Stimulated activated CD8-positive, alpha-beta memory T cell treated with anti-CD3 and anti-CD28 coated beads, Interleukin-7, amount 100 ng/mL, for 1 hour (primary cell): ENCODE measurements at regions not wholly inside any gene's neighbourhood (a gene's known extent, or its start where the extent isn't known, plus 50 kb on each side); places are given as distances from the start of the nearest gene placed in this dataset.
"Not testable (repeated sequence)": the region's sequence is repeated elsewhere in the genome, so short reads cannot be mapped to it uniquely, and the experiment has no call there.

Experiments
- DNase-seq, 2 donors: peaks; one replicate each; pipeline ENCODE4 v3.0.0-alpha.2; 2020; ENCODE audit warnings: low read depth in 2 of 2

DNA sequence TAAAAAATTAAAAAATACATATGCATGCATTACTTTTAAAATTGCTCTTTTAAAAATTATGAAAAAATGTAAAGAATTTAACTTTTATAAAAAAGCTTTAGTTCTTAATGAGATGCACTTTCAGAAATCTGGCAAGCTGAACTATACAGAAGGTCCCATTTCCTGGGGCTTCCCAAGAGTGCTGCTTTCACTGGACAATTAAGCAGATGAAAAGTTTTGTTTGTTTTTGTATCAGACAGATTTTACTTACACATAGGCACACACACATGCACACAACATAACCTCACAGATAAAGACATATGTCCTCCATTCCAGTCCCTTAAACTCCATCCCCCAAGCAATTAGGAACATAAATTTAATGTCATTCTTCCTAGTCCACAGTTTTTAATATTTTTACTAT lies 402.3 kb upstream of the ASIC2 start:
- no peak for DNase-seq

DNA sequence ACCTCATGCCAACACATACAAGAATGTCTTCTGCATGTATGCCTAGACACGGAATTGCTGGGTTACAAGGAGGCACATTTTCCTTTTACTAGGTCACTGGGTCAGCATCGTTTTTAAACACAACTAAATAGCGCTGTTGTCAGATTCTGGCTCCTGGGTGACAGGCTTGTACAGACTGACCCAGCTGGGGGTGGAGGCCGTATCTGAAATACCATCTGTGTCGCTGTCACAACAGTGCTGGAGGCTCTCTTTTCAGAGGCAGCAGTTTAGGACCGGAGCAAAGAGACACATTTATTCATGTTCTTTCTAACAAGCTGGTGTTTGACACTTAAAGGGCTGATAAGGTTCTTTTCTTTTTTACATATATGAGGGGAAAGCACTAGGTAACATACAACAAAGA lies 403.0 kb upstream of the ASIC2 start:
- DNase-seq, result no peak

GRCh38 chr17:33697557-33697956 lies 404.5 kb upstream of the ASIC2 start:
- DNase-seq, result no peak

GRCh38 chr17:33701910-33702309 lies 408.8 kb upstream of the ASIC2 start:
- no peak for DNase-seq

DNA sequence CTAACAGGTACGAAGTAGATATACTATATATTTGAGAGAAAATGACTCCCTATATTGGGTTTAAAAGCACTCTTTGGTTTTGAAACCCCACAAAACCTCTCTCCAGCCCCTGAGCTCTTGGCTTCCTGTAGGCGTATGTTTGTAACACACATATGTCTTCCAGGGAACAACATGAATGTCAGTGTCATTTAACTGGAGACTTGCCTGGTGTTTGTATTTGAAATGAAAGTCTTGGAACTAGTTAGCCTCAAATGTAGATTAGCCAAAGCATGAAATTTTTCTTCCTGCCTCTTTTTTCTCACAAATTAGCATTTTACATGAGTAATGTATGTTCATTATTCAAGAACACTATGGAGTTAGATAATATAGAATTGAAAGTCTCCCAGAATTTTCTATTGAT lies 411.8 kb upstream of the ASIC2 start:
- DNase-seq, result no peak

GRCh38 chr17:33709881-33710280 lies 416.8 kb upstream of the ASIC2 start:
- no peak for DNase-seq

GRCh38 chr17:33712120-33712519 lies 419.0 kb upstream of the ASIC2 start:
- no peak for DNase-seq

DNA sequence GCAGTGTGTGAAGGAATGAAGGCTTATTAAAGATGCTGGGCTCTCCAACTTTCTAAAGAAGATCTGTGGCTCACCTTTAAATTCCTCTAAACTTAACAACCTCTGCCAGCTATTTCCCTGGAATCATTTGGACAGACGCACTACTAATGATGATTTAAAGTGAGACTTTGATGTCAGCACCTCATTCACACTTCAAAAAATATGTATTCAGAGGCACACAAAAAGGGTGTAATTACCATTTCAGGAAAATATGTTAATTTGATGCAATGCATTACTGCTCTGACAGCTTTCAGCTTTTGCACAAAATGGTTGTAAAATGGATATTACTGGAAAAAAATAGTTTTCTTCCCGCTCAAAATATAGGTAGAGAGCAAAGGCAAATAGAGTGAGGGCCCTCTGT lies 423.9 kb upstream of the ASIC2 start:
- DNase-seq, result no peak

DNA sequence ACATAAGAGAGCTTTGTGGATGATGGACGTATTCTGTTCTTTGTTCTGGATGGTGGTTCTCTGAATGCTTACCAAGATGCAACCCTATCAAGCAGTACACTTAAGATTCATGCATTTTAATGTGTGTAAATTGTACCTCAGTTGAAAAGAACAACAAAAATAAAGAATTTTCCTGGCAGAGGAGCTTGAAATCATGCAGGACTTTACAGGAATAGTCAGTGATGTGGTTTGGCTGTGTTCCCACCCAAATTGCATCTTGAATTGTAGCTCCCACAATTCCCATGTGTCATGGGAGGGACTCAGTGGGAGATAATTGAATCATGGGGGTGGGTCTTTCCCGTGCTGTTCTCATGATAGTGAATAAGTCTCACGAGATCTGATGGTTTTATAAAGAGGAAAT lies 430.6 kb upstream of the ASIC2 start:
- DNase-seq, result not testable (repeated sequence)

DNA sequence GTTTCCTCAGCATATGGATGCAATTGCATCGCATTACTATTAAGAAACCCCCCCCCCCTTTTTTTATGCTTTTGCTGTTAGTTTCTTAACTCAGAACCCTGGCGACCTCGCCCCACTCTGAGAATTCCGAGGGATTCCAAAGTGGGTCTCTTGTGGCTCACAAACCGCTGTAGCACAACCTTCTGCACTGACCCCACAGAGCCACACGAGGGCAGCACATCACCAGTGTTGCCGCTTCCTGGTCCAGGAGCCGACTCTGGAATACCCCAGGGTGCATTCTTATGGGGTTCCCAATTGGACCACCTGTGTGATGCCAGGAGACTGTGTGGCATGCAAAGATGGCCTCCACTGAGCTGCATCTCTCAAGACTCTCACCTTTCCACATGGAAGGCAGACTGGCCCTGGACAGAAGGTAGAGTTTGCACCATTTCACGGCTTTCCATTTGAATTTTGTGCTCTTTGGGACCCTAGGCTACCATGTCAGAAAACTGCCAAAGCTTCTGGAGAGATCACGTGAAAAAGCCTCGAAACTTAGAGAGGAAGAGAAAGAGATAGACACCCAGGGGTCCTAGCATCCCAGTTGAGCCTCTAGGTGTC lies 432.7 kb upstream of the ASIC2 start:
- DNase-seq, result no peak

DNA sequence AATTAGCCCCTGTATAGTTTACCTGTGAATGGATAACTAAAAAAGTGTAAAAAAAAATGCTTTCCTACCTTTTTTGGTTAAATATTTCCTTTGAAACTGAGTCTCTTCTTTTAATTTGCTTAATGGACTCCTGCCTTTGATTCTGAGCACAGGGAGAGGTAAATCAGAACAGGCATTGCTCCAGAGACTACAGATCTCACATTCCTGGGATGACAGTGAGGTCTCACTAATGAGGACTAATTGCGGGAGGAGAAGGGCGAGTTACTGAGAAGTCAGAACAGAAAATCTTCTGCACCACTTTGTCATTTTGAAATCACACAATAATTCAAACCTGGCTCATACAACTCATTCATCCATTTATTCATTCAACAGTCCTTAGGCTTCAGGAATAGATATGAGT lies 437.0 kb upstream of the ASIC2 start:
- DNase-seq, result no peak

- DNase-seq, result no peak
Observed at GRCh38 chr17:33732116-33732515, 439.0 kb upstream of the ASIC2 start.

GRCh38 chr17:33739714-33740113 lies 446.6 kb upstream of the ASIC2 start:
- no peak for DNase-seq

GRCh38 chr17:33745047-33745760 lies 452.1 kb upstream of the ASIC2 start:
- no peak for DNase-seq

- DNase-seq, result no peak
Observed at GRCh38 chr17:33749171-33749570, 456.1 kb upstream of the ASIC2 start.

DNA sequence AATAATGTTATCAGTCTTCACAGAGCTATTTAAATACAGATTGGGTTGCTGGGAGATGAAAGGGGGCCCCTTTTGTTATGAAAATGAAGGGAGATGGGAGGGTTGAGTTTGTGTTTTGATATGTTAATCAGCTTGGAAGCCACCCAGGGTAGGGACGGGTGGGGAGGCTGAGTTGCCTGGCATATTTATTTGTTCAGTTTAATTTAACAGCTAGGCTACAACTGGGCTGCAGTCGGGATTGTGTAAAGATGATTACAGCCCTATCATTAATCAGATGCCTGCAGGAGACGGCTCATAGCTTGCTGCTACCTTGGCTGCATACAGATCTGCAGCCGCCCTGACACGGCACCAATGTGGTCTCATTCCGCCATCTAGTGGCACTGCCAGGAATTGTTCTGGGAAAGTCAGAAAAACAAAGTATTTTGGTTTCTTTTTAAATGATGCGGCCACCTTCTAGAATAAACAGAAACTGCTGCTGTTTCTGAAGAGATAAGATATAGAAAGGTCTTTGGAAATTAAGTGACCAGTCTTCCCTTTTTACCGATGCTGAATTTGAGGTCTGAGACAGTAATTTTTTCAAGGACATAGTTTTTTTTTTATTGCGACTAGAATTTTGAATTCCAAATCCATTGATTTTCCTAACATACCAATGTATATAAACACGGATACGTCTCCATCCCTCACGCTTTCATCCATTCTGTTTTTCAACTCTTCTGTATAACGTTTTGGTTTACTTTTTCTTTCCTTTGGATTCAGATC lies 458.0 kb upstream of the ASIC2 start:
- peak; percentile 24 to 45 for DNase-seq

DNA sequence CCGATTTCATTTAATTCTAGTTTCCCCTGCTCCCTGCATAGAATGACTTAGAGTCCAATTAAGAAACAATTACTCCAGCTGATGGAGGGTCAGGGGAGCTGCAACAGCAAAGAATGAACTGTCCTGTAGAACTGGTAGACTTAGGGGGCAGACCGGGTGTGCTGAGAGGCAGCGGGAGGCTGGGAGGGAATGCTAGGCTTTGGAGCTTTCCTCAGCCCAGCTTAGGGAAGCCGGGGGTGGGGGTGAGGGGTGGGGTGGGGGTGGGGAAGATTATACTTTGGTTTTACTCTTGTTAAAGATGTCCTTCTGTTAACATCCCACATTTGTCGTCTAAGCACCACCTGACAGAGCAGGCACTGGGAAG lies 458.6 kb upstream of the ASIC2 start:
- no peak for DNase-seq

DNA sequence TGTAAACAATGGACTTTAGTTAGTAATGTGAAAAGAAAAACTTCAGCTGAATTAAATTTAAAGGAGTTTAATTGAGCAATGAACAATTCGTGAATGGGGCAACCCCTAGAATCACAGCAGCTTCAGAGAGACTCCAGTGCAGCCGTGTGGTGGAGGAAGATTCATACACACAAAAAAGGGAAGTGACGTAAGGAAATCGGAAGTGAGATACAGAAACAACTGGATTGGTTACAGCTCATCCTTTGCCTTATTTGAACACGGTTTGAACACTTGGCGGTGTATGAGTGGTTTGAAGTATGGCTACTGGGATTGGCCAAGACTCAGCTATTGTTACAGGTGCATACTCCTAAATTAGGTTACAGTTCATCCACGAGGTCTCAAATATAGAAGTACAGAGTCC lies 460.4 kb upstream of the ASIC2 start:
- DNase-seq, result no peak

DNA sequence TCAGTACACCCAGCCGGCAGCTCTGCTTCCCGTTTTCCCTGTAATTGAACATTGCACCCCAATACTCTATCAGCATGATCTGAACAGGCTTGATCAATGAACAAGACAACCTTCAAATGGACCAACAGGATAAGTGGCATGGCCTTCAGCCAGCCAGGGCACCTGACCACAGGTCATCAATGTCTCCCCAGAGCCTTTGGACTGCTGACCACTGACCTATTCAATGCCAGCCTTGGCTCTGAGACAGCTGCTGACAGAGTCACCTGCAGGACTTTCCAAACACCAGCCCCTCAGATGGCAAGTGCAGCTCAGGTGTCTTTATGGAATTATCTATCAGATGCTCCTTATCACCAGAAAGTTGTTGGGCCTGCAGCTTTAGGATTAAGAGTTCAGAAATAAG lies 462.9 kb upstream of the ASIC2 start:
- DNase-seq, result no peak

- no peak for DNase-seq
Observed at GRCh38 chr17:33765871-33766270, 472.8 kb upstream of the ASIC2 start.

- no peak for DNase-seq
Observed at GRCh38 chr17:33766721-33767120, 473.6 kb upstream of the ASIC2 start.

- no peak for DNase-seq
Observed at GRCh38 chr17:33769066-33769465, 476.0 kb upstream of the ASIC2 start.

DNA sequence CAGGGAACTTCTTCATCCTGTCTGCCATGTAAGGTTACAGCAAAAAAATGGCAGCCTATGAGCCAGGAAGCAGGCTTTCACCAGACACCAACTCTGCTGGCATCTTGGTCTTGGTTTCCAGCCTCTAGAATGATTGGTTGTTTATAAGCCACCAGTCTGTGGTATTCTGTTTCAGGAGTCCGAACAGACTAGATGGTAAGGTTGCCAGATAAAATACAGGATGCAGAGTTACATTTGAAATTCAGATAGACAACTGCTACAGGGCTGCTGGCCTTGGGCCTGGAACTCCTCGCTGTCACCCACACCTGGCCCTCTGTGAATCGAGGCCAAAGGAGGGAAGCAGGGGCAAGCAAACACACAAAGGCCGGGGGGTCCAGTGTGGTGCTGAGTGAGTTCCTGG lies 478.8 kb upstream of the CCL2 start:
- DNase-seq, result no peak
